ENCODE measurements at regions not wholly inside any gene's neighbourhood (a gene's known extent, or its start where the extent isn't known, plus 50 kb on each side); places are given as distances from the start of the nearest gene placed in this dataset.

GRCh38 chr2:103103678-103104077 lies 341.8 kb downstream of the TMEM182 start:
- TF ChIP-seq CTCF (IDR thresholded peaks at IDR 0.05) (no peak), POLR2A (IDR thresholded peaks at IDR 0.05) (no peak)
- no peak overlapping the region for H3K27ac ChIP-seq
- no peaks in the 10 kb centered on the region for H3K9me3 ChIP-seq
- no peaks in the 10 kb centered on the region for H3K36me3 ChIP-seq
- H3K4me3 ChIP-seq, result no peak overlapping the region
- ATAC-seq (no peak), DNase-seq (no peak)
- 56 to 72% (median 62%) methylated on average over 1 of the region's 1 CpG for WGBS, 4 donors
- intact Hi-C loops (cut with DNase I), result no loop called here
- no peaks in the 10 kb centered on the region for H3K27me3 ChIP-seq
- H3K4me1 ChIP-seq, result no peaks in the 10 kb centered on the region

GRCh38 chr2:103119352-103119751 lies 357.5 kb downstream of the TMEM182 start:
- intact Hi-C loops (cut with DNase I), result no loop called here
- no peak for TF ChIP-seq POLR2A (IDR thresholded peaks at IDR 0.05)
- TF ChIP-seq CTCF (IDR thresholded peaks at IDR 0.05), result no peak
- H3K27ac ChIP-seq, result no peak overlapping the region
- H3K4me3 ChIP-seq, result no peak overlapping the region
- DNase-seq (no peak), ATAC-seq (no peak)
- H3K9me3 ChIP-seq, result no peaks in the 10 kb centered on the region
- peaks cover 0 to 3% (median 0%) of the 10 kb centered on the region in 9 donors for H3K27me3 ChIP-seq
- H3K36me3 ChIP-seq, result no peaks in the 10 kb centered on the region
- H3K4me1 ChIP-seq, result no peaks in the 10 kb centered on the region

- H3K4me1 ChIP-seq, result no peaks in the 10 kb centered on the region
Measured at GRCh38 chr2:103121106-103121505, 359.3 kb downstream of the TMEM182 start.

GRCh38 chr2:103123516-103123915 lies 361.7 kb downstream of the TMEM182 start:
- intact Hi-C loops (cut with DNase I), result no loop called here
- H3K36me3 ChIP-seq, result no peaks in the 10 kb centered on the region
- H3K27ac ChIP-seq, result no peak overlapping the region
- no peak for TF ChIP-seq POLR2A (IDR thresholded peaks at IDR 0.05)
- TF ChIP-seq CTCF (IDR thresholded peaks at IDR 0.05), result no peak
- peaks cover 0 to 3% (median 0%) of the 10 kb centered on the region in 9 donors for H3K27me3 ChIP-seq
- H3K9me3 ChIP-seq, result no peaks in the 10 kb centered on the region
- DNase-seq (no peak), ATAC-seq (no peak)
- H3K4me3 ChIP-seq, result no peak overlapping the region
- no peaks in the 10 kb centered on the region for H3K4me1 ChIP-seq
- 74 to 80% (median 77%) methylated on average over 2 of the region's 2 CpGs for WGBS, 4 donors

More at GRCh38 chr2:103121106-103121505, 359.3 kb downstream of the TMEM182 start:
- TF ChIP-seq CTCF (IDR thresholded peaks at IDR 0.05), result no peak
- TF ChIP-seq POLR2A (IDR thresholded peaks at IDR 0.05), result no peak
- ATAC-seq, result no peak
- WGBS, 4 donors, result 53 to 63% (median 56%) methylated on average over 1 of the region's 1 CpG
- Histone ChIP-seq H3K27ac (no peak overlapping the region), H3K9me3 (no peaks in the 10 kb centered on the region), H3K4me3 (no peak overlapping the region), H3K36me3 (no peaks in the 10 kb centered on the region), H3K27me3 (peaks cover 0 to 3% (median 0%) of the 10 kb centered on the region in 9 donors)
- intact Hi-C loops (cut with DNase I), result no loop called here
- DNase-seq, result no peak

All from heart left ventricle (tissue), 16 donors.